GM21723 (cell line): ENCODE measurements at regions not wholly inside any gene's neighbourhood (a gene's known extent, or its start where the extent isn't known, plus 50 kb on each side); places are given as distances from the start of the nearest gene placed in this dataset.

Experiments
- ATAC-seq: cut with Tn5 transposase; IDR thresholded peaks from one replicate; pipeline ENCODE4 v1.9.1; 2021; ENCODE audit warnings: mild to moderate bottlenecking, moderate library complexity; ENCODE audit not compliant: unreplicated experiment

DNA sequence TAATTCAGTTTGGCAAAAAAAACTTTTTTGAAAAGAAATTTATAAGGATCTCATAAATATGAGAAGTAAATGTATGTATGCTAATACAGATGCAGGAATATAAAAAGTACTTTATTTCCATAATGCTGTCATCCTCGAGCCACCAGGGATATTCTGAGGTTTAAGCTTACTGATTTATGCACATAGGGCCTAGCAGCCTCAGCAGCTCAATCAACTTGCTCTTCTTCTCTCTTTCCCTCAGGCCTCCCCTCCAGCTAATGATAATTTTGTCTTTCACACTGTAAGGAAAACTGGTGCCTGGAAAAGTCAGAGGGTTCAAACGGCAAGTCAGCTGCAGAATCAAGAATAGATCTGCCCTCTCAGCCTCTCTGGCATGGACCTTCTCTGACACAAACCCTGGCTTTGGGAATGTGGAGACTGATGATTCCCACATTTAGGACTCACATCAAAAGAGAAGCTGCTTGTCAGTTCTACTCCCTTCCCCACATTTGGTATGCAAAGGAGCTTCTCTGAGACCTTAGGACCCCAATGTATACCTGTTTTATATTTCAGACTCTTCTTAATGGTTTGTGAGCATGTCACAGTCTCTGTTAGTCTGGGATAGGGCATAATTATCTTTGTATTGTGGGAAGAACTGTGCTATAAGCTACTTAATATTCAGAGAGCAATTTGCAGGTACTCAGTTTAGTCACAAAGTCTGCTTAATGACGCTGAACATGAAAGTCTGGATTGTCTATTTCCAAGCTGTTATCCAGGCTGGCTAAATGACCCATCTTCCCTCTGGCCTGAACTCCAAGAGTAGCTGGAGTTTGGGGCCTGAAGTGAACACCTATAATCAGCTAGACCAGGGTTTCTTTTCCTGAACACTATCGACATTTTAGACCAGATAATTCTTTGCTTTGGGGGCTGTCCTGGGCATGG lies 52.1 kb upstream of the DIPK1A start:
- no peak for ATAC-seq

DNA sequence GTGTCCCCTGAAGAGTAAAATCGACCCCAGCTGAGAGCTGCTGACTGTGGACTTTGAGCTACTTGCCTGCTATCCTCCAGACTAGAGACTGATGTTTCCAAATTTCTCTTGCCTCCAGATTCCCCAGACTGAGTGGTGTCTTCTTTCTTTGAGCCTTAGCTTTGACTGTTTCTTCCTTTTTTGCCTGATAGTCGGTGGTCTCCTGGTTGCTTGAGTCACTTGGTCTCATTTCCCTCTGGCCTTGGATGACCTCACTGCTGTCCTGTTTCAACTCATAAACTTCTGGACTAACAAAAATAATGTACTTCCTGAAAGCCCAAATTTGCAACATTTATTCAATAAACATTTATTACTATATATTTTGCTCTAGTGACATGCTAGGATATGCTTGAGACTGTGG lies 52.9 kb upstream of the DIPK1A start:
- no peak for ATAC-seq

DNA sequence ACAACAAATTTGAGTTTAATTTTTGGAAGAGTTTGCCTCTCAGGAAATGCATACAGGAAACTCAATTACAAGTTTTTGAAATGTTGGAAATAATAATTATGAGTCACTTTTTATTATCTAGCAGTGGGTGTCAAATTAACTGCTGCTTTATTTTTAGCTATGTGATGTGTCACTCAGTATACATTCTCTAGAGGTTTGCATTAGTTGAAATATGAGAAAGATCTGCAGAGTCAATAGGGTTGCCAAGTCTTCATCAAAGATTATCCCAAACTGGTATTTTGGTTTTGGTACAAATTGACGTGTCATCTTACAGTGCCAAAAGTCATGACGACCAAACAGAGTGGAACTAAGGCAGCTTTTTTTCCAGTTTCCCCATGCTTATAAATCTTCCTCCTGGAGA lies 54.3 kb upstream of the DIPK1A start:
- no peak for ATAC-seq

DNA sequence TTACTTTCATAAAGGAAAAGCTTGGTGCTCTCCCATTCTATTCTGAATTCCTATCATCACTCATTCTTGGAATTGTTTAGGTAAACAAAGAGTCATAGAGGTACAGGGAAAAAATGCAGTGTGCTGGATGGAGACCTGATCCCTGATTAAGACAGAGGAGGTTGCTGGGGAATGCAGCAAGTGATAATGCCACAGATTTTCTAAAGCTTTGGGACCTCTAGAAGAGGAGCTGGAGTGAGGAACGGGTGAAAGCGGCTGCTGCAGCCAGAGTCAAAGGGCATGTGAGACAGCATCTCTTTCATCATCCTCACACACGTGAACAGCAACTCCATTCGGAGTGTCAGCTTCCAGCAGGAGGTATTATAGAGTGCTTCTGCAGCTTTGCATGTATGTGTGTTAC lies 54.9 kb upstream of the DIPK1A start:
- no peak for ATAC-seq

DNA sequence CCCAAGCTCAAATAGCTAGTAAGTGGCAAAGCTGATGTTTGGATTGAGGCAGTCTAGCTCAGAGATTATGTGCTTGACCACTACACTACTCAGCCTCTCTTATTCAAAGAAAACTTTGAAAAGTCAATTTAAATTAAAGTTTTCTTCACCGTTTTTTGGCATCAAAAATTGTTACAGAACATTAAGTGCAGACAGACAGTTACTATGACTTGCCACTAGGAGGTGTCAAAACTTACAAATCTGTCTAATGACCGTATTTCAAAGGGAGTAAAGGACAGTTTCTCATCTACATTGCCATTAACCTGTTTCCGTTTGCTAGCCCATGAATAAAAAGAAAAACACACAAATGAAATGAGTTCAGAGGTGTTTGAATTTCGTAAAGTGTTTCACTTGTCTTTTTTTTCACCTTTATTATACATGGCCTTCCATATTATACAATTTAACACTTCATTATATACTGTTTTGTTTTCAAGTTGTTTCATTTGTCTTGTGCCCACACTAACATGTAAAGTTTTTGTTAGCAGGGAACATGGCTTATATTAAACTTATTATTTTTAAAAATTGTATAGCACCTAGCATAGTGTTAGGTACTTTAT lies 57.4 kb upstream of the MTF2 start:
- ATAC-seq, result peak; percentile 75

DNA sequence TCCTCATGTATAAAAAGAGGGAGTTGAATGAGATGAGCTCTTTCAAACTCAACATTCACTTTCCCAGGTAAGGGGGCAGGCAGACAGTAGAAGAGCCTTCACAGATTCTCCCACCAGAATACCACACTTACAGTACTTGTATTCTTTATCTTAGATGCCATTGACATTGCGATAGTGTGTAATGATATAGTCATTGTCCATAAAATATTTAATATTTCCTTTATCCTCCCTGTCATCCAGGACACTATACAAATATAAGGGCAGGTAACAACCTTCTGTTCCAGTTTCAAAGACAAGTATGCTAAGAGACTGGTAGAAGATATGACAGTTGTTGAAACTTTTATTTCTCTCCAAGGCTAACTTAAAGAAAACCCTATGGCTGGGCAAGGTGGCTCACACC lies 56.5 kb upstream of the MTF2 start:
- no peak for ATAC-seq

DNA sequence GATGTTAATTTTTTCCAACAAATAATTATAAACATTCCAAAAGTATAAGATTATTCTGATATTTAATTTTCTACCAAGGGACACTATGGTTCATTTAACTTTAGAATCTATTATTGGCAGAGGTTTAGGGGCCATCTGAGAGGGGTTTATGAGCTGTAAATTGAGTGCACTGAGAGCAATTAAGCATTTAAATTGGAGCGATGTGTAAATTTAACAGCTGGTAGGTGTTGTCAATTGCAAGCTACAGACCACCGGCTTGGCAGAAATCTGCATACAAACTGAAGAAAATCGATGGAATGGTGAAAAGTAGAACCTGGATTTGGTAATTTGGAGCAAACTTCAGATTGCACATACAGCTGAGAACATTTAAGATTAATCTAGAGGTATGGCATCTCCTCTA lies 55.8 kb upstream of the MTF2 start:
- ATAC-seq, result no peak

DNA sequence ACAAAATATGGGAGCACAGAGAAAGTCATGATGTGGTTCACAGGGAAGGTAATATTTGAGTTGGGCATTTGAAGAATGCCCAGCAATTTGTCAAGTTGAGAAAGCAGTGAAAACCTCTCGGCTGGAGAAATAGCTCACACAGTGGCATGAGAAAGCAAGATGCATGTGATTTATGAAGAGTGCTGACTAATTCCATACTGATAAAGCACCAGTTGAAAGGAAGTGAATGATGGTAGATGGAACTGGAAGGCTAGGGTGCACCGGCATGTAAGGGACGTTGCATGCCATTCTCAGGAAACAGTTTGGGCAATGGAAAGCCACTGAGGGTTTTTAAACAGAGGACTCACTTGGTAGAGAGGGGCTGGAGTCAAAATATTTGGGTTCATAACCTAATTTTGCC lies 53.5 kb upstream of the MTF2 start:
- no peak for ATAC-seq

DNA sequence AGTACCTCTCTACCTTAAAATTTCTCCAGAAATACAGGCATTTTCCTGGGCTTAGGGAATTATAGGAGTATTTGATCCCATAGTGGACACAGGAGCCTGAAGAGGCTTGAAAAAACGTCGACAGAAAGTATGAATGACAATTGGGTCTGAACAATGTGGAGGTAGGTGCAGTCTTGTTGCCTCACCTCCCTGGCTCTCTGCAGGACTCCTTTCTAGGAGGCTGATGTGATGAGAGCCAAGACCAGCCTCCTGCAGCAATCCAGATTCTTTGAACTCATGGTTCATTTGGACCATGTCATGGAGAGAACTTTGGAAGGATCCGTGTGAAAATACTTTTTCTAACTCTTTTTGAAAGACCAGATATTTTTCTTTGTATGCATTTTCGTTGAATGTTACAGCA lies 50.5 kb upstream of the MTF2 start:
- ATAC-seq, result no peak
